ENCODE measurements at regions not wholly inside any gene's neighbourhood (a gene's known extent, or its start where the extent isn't known, plus 50 kb on each side); places are given as distances from the start of the nearest gene placed in this dataset.

GRCh38 chr12:126807312-126807865 is 1459.6 kb upstream of the TMEM132C start:
- no peak for DNase-seq

GRCh38 chr12:126811391-126811790 is 1455.6 kb upstream of the TMEM132C start:
- no peak for DNase-seq

GRCh38 chr12:126819554-126819953 is 1447.4 kb upstream of the TMEM132C start:
- no peak for DNase-seq

GRCh38 chr12:126830778-126831680 is 1435.9 kb upstream of the TMEM132C start:
- no peak for DNase-seq

GRCh38 chr12:126837697-126838096 is 1429.3 kb upstream of the TMEM132C start:
- DNase-seq, result no peak

GRCh38 chr12:126843915-126844669 is 1422.9 kb upstream of the TMEM132C start:
- no peak for DNase-seq

GRCh38 chr12:126847005-126847629 is 1419.9 kb upstream of the TMEM132C start:
- DNase-seq, result no peak

- DNase-seq, result no peak
These were observed 1411.2 kb upstream of the TMEM132C start for GRCh38 chr12:126855768-126856167.

- no peak for DNase-seq
These were observed 1410.0 kb upstream of the TMEM132C start for GRCh38 chr12:126856958-126857357.

GRCh38 chr12:126858560-126858959 is 1408.4 kb upstream of the TMEM132C start:
- DNase-seq, result no peak

- no peak for DNase-seq
These were observed 1406.8 kb upstream of the TMEM132C start for GRCh38 chr12:126860210-126860609.

GRCh38 chr12:126862500-126862899 is 1404.5 kb upstream of the TMEM132C start:
- no peak for DNase-seq

GRCh38 chr12:126869644-126870043 is 1397.3 kb upstream of the TMEM132C start:
- DNase-seq, result no peak

GRCh38 chr12:126873701-126874100 is 1393.3 kb upstream of the TMEM132C start:
- no peak for DNase-seq

- no peak for DNase-seq
These were observed 1392.4 kb upstream of the TMEM132C start for GRCh38 chr12:126874427-126875026.

GRCh38 chr12:126879842-126880241 is 1387.1 kb upstream of the TMEM132C start:
- DNase-seq, result no peak

GRCh38 chr12:126883697-126884096 is 1383.3 kb upstream of the TMEM132C start:
- no peak for DNase-seq

GRCh38 chr12:126889501-126889900 is 1377.5 kb upstream of the TMEM132C start:
- no peak for DNase-seq

GRCh38 chr12:126890097-126890496 is 1376.9 kb upstream of the TMEM132C start:
- DNase-seq, result no peak

GRCh38 chr12:126891789-126892188 is 1375.2 kb upstream of the TMEM132C start:
- no peak for DNase-seq

- DNase-seq, result no peak
These were observed 1370.7 kb upstream of the TMEM132C start for GRCh38 chr12:126895951-126896913.

- DNase-seq, result no peak
These were observed 1369.9 kb upstream of the TMEM132C start for GRCh38 chr12:126897102-126897501.

All from NCI-H1048 (cell line).